ENCODE measurements at regions not wholly inside any gene's neighbourhood (a gene's known extent, or its start where the extent isn't known, plus 50 kb on each side); places are given as distances from the start of the nearest gene placed in this dataset.

DNA sequence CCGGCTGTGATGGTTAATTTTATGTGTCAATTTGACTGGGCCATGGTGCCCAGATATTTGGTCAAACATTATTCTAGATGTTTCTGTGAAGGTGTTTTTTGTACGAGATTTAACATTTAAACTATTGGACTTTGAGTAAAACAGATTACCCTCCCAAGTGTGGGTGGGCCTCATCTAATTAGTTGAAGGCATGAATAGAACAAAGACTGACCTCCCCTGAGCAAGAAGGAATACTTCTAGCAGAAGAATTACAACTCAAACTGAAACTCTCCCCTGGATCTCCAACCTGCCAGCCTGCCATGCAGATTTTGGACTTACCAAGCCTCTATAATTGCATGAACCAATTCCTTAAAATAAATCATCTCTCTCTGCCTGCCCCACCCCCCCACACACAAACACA is 132.5 kb downstream of the DHX15 start (continued):
- no peak for TF ChIP-seq MAZ (IDR thresholded peaks at IDR 0.05; ENCODE audit: borderline replicate concordance, low read depth, low read length)
- TF ChIP-seq SREBF2 (IDR thresholded peaks at IDR 0.05): no peak
- TF ChIP-seq, protein P1, sequence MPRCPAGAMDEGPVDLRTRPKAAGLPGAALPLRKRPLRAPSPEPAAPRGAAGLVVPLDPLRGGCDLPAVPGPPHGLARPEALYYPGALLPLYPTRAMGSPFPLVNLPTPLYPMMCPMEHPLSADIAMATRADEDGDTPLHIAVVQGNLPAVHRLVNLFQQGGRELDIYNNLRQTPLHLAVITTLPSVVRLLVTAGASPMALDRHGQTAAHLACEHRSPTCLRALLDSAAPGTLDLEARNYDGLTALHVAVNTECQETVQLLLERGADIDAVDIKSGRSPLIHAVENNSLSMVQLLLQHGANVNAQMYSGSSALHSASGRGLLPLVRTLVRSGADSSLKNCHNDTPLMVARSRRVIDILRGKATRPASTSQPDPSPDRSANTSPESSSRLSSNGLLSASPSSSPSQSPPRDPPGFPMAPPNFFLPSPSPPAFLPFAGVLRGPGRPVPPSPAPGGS (IDR thresholded peaks at IDR 0.05): no peak
- TF ChIP-seq ZFP36 (IDR thresholded peaks at IDR 0.05; ENCODE audit: borderline replicate concordance, partially characterized antibody): no peak

- WGBS (ENCODE audit: missing lambda C conversion rate): 29% methylated on average over 4 of the region's 4 CpGs
- H3K4me3 ChIP-seq: no peak overlapping the region
- TF ChIP-seq GATA3 (IDR thresholded peaks at IDR 0.05; ENCODE audit: borderline replicate concordance): no peak
- TF ChIP-seq CBX8 (IDR thresholded peaks at IDR 0.05): no peak
- no peak for TF ChIP-seq HEYL (CRISPR knock-in tag; IDR thresholded peaks at IDR 0.05)
- TF ChIP-seq HOXB13 (CRISPR knock-in tag; IDR thresholded peaks at IDR 0.05; ENCODE audit: low read depth): no peak
- no peak for TF ChIP-seq POLR2A (IDR thresholded peaks at IDR 0.05; ENCODE audit: low read length)
- no peak for TF ChIP-seq KDM1A (IDR thresholded peaks at IDR 0.05; ENCODE audit: low read depth)
- TF ChIP-seq EHF (CRISPR knock-in tag; IDR thresholded peaks at IDR 0.05): no peak
- no peak for TF ChIP-seq EHMT2 (IDR thresholded peaks at IDR 0.05; ENCODE audit: low read depth)
- TF ChIP-seq BHLHE40 (IDR thresholded peaks at IDR 0.05; ENCODE audit: low read depth, low read length): no peak
- no peak overlapping the region for H3K27ac ChIP-seq
- no peak overlapping the region for H3K4me2 ChIP-seq
- no peak for DNase-seq (ENCODE audit: low read depth in 1 of 2, low spot score in 1 of 2)
- ChIA-PET POLR2A (no interaction called here), CTCF (interaction anchor here (0.6 kb wide), 1 partner anchor 171 kb away, joined by 3 read pairs; no protein-coding TSS in a partner anchor)
- no peak for ATAC-seq
- no peak for FAIRE-seq
- H3K9me3 ChIP-seq: no peaks in the 10 kb centered on the region
- no peaks in the 10 kb centered on the region for H3K4me1 ChIP-seq
Measured at GRCh38 chr4:24443200-24443599, 141.2 kb downstream of the DHX15 start.

DNA sequence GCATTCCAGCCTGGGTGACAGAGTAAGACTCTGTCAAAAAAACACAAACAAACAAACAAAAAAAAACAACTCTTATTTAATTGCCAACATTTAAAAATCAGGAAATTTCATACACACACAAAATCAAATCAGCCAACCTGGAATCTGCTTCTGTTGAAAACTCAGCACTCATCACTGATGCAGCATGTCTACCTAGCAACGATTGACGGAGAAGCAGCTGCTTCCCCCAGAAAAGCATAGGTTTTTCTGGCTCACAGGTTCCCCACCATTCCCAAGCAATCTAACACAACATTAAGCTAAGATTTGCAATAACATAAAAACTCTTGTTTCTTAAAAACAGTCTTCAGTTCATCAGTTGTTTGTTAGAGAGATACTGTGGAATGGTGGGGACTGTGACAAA is 143.6 kb downstream of the DHX15 start:
- no peak for FAIRE-seq
- 80% methylated on average over 2 of the region's 2 CpGs for WGBS (ENCODE audit: missing lambda C conversion rate)
- no peak overlapping the region for H3K4me3 ChIP-seq
- no peak overlapping the region for H3K4me2 ChIP-seq
- ChIA-PET POLR2A (no interaction called here), CTCF (interaction anchor here (0.9 to 1.3 kb wide), 2 partner anchors 32 to 48 kb away, joined by 3 to 4 read pairs; no protein-coding TSS in a partner anchor)
- TF ChIP-seq EP300 (IDR thresholded peaks at IDR 0.05) (no peak), KDM1A (IDR thresholded peaks at IDR 0.05; ENCODE audit: low read depth) (no peak), CBX2 (IDR thresholded peaks at IDR 0.05; ENCODE audit: borderline replicate concordance, low read depth) (no peak), MAFK (IDR thresholded peaks at IDR 0.05; ENCODE audit: partially characterized antibody) (no peak), TFCP2L1 (CRISPR knock-in tag; IDR thresholded peaks at IDR 0.05) (no peak), CHD4 (IDR thresholded peaks at IDR 0.05; ENCODE audit: borderline replicate concordance) (no peak), HMGXB4 (CRISPR knock-in tag; IDR thresholded peaks at IDR 0.05; ENCODE audit: borderline replicate concordance) (no peak)
- no peak for ATAC-seq
- DNase-seq (ENCODE audit: low read depth in 1 of 2, low spot score in 1 of 2): no peak
- H3K9me3 ChIP-seq: no peaks in the 10 kb centered on the region
- no peak overlapping the region for H3K27ac ChIP-seq
- no peaks in the 10 kb centered on the region for H3K4me1 ChIP-seq

DNA sequence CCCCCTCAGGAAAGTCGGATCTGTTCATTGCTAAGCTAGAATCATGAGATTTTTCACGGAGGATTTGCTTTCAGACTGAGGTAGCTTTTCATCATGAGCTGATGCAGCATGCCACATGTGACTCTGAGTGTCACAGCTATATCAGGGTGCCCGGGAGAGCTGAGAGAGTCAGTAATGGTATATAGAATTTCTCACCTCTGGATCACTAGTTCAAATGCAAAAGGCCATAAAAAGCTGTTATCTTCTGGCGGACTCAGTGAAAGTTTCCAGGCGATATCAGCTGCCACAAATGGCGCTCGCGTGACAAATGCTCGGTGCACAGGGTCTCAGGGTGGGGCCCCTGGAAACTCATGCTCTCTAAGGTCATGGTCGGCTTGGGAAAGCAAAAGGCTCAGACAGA is 150.1 kb downstream of the DHX15 start:
- no peaks in the 10 kb centered on the region for H3K4me1 ChIP-seq
- no peaks in the 10 kb centered on the region for H3K9me3 ChIP-seq
- no peak overlapping the region for H3K4me2 ChIP-seq
- WGBS (ENCODE audit: missing lambda C conversion rate): 40% methylated on average over 10 of the region's 10 CpGs
- DNase-seq (ENCODE audit: low read depth in 1 of 2, low spot score in 1 of 2) (no peak), ATAC-seq (no peak), FAIRE-seq (no peak)
- TF ChIP-seq ZC3H11A (IDR thresholded peaks at IDR 0.05) (no peak), HOXB5 (CRISPR knock-in tag; IDR thresholded peaks at IDR 0.05) (no peak), MAFK (IDR thresholded peaks at IDR 0.05; ENCODE audit: partially characterized antibody) (no peak), TP53 (CRISPR knock-in tag; IDR thresholded peaks at IDR 0.05) (no peak), KDM1A (IDR thresholded peaks at IDR 0.05; ENCODE audit: low read depth) (no peak), CBX8 (IDR thresholded peaks at IDR 0.05) (no peak), POLR2A (IDR thresholded peaks at IDR 0.05; ENCODE audit: low read length) (no peak), HEYL (CRISPR knock-in tag; IDR thresholded peaks at IDR 0.05) (no peak), FOSL2 (IDR thresholded peaks at IDR 0.05) (no peak), FOSL2 (CRISPR knock-in tag; IDR thresholded peaks at IDR 0.05) (no peak), ZFP36 (IDR thresholded peaks at IDR 0.05; ENCODE audit: borderline replicate concordance, partially characterized antibody) (no peak), HOXA7 (CRISPR knock-in tag; IDR thresholded peaks at IDR 0.05) (no peak), EHMT2 (IDR thresholded peaks at IDR 0.05; ENCODE audit: low read depth) (no peak), HDAC2 (IDR thresholded peaks at IDR 0.05) (no peak)
- TF ChIP-seq, protein P2, sequence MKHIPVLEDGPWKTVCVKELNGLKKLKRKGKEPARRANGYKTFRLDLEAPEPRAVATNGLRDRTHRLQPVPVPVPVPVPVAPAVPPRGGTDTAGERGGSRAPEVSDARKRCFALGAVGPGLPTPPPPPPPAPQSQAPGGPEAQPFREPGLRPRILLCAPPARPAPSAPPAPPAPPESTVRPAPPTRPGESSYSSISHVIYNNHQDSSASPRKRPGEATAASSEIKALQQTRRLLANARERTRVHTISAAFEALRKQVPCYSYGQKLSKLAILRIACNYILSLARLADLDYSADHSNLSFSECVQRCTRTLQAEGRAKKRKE (CRISPR knock-in tag; IDR thresholded peaks at IDR 0.05; ENCODE audit: low read depth): no peak
- H3K4me3 ChIP-seq: no peak overlapping the region
- POLR2A ChIA-PET: no interaction called here
- CTCF ChIA-PET: interaction anchor here (0.7 kb wide), 1 partner anchor 16 kb away, joined by 4 read pairs; no protein-coding TSS in a partner anchor
- H3K27ac ChIP-seq: no peak overlapping the region

All from A549 (cell line).